T-helper 2 cell treated with Interferon-gamma antibody and Interleukin-4, amounts not matched to agents 5 μg/mL and 100 μg/mL, for 36 hours (primary cell): ENCODE measurements at regions not wholly inside any gene's neighbourhood (a gene's known extent, or its start where the extent isn't known, plus 50 kb on each side); places are given as distances from the start of the nearest gene placed in this dataset.

Experiments used
- DNase-seq: peaks from one replicate; pipeline ENCODE4 v3.0.0; 2021; ENCODE audit warnings: low spot score
- H3K27ac Mint-ChIP-seq: one replicate; pipeline ENCODE4 v1.8.0; 2021; ENCODE audit warnings: mild to moderate bottlenecking, mixed read lengths
- H3K27me3 Mint-ChIP-seq: one replicate; pipeline ENCODE4 v1.8.0; 2021; ENCODE audit warnings: low read depth, mixed read lengths
- H3K36me3 Mint-ChIP-seq: one replicate; pipeline ENCODE4 v1.8.0; 2021; ENCODE audit warnings: low read depth, mixed read lengths
- H3K4me1 Mint-ChIP-seq: one replicate; pipeline ENCODE4 v1.8.0; 2021; ENCODE audit warnings: low read depth, mixed read lengths
- H3K4me3 Mint-ChIP-seq: one replicate; pipeline ENCODE4 v1.8.0; 2022; ENCODE audit warnings: mild to moderate bottlenecking, moderate library complexity, mixed read lengths
- H3K9me3 Mint-ChIP-seq: one replicate; pipeline ENCODE4 v1.8.0; 2021; ENCODE audit warnings: mixed read lengths

- Mint-ChIP-seq H3K27ac (no peak overlapping the region), H3K9me3 (no peaks in the 10 kb centered on the region), H3K36me3 (no peaks in the 10 kb centered on the region), H3K4me1 (no peaks in the 10 kb centered on the region), H3K4me3 (no peak overlapping the region), H3K27me3 (no peaks in the 10 kb centered on the region)
- DNase-seq: no peak
Observed at GRCh38 chr2:238994432-238994831, 146.5 kb downstream of the TWIST2 start.

- H3K4me1 Mint-ChIP-seq: no peaks in the 10 kb centered on the region
- no peak for DNase-seq
- H3K27me3 Mint-ChIP-seq: no peaks in the 10 kb centered on the region
- H3K36me3 Mint-ChIP-seq: no peaks in the 10 kb centered on the region
- H3K9me3 Mint-ChIP-seq: no peaks in the 10 kb centered on the region
- H3K27ac Mint-ChIP-seq: no peak overlapping the region
- H3K4me3 Mint-ChIP-seq: no peak overlapping the region
Observed at GRCh38 chr2:238994876-238995275, 147.0 kb downstream of the TWIST2 start.

- no peaks in the 10 kb centered on the region for H3K36me3 Mint-ChIP-seq
- DNase-seq: no peak
- no peak overlapping the region for H3K27ac Mint-ChIP-seq
- no peaks in the 10 kb centered on the region for H3K9me3 Mint-ChIP-seq
- no peaks in the 10 kb centered on the region for H3K4me1 Mint-ChIP-seq
- no peaks in the 10 kb centered on the region for H3K27me3 Mint-ChIP-seq
- H3K4me3 Mint-ChIP-seq: no peak overlapping the region
Observed at GRCh38 chr2:238995634-238996033, 147.7 kb downstream of the TWIST2 start.

- no peak for DNase-seq
- no peak overlapping the region for H3K4me3 Mint-ChIP-seq
- no peaks in the 10 kb centered on the region for H3K9me3 Mint-ChIP-seq
Observed at GRCh38 chr2:238996331-238997136, 148.6 kb downstream of the TWIST2 start.

GRCh38 chr2:238997137-238997390 lies 149.2 kb downstream of the TWIST2 start:
- H3K36me3 Mint-ChIP-seq: no peaks in the 10 kb centered on the region
- no peak for DNase-seq
- no peaks in the 10 kb centered on the region for H3K9me3 Mint-ChIP-seq
- H3K4me1 Mint-ChIP-seq: no peaks in the 10 kb centered on the region
- H3K27me3 Mint-ChIP-seq: peaks cover 2% of the 10 kb centered on the region
- no peak overlapping the region for H3K4me3 Mint-ChIP-seq
- H3K27ac Mint-ChIP-seq: no peak overlapping the region

More at GRCh38 chr2:238996331-238997136, 148.6 kb downstream of the TWIST2 start:
- H3K27me3 Mint-ChIP-seq: no peaks in the 10 kb centered on the region
- no peaks in the 10 kb centered on the region for H3K4me1 Mint-ChIP-seq
- no peaks in the 10 kb centered on the region for H3K36me3 Mint-ChIP-seq
- no peak overlapping the region for H3K27ac Mint-ChIP-seq

- no peaks in the 10 kb centered on the region for H3K4me1 Mint-ChIP-seq
- H3K9me3 Mint-ChIP-seq: no peaks in the 10 kb centered on the region
- H3K27me3 Mint-ChIP-seq: peaks cover 3% of the 10 kb centered on the region
- no peak overlapping the region for H3K27ac Mint-ChIP-seq
- no peaks in the 10 kb centered on the region for H3K36me3 Mint-ChIP-seq
- H3K4me3 Mint-ChIP-seq: no peak overlapping the region
- no peak for DNase-seq
Observed at GRCh38 chr2:238997684-238998083, 149.8 kb downstream of the TWIST2 start.
